PFSK-1 (cell line): ENCODE measurements at regions not wholly inside any gene's neighbourhood (a gene's known extent, or its start where the extent isn't known, plus 50 kb on each side); places are given as distances from the start of the nearest gene placed in this dataset.

ENCODE experiments used
- FOXP2 ChIP-seq: optimal IDR thresholded peaks from 2 replicates; pipeline ENCODE3; 2011; ENCODE audit warnings: borderline replicate concordance, control low read depth, inconsistent platforms; ENCODE audit not compliant: insufficient read depth; ENCODE audit errors: extremely low read length, extremely low read depth
- POLR2AphosphoS5 ChIP-seq: IDR thresholded peaks from 2 replicates; pipeline ENCODE4 v1.6.1; 2012; ENCODE audit warnings: low read depth, mild to moderate bottlenecking, control low read depth, low read length, moderate library complexity
- REST ChIP-seq, 2 experiments: IDR thresholded peaks; 2 replicates each; pipeline versions ENCODE4 v1.6.1 to v1.8.0; 2011 to 2012; ENCODE audit warnings: low read depth in 2 of 2, low read length in 2 of 2, control low read depth in 1 of 2, inconsistent platforms in 1 of 2, mild to moderate bottlenecking in 1 of 2, moderate library complexity in 1 of 2; ENCODE audit not compliant: insufficient read depth in 1 of 2
- SIN3A ChIP-seq: IDR thresholded peaks from 2 replicates; pipeline ENCODE4 v1.6.1; 2012; ENCODE audit warnings: mild to moderate bottlenecking, low read length, moderate library complexity, borderline replicate concordance; ENCODE audit not compliant: insufficient read depth
- TAF1 ChIP-seq: IDR thresholded peaks from 2 replicates; pipeline ENCODE4 v1.6.1; 2012; ENCODE audit warnings: low read length, control low read depth, borderline replicate concordance; ENCODE audit not compliant: insufficient read depth

DNA sequence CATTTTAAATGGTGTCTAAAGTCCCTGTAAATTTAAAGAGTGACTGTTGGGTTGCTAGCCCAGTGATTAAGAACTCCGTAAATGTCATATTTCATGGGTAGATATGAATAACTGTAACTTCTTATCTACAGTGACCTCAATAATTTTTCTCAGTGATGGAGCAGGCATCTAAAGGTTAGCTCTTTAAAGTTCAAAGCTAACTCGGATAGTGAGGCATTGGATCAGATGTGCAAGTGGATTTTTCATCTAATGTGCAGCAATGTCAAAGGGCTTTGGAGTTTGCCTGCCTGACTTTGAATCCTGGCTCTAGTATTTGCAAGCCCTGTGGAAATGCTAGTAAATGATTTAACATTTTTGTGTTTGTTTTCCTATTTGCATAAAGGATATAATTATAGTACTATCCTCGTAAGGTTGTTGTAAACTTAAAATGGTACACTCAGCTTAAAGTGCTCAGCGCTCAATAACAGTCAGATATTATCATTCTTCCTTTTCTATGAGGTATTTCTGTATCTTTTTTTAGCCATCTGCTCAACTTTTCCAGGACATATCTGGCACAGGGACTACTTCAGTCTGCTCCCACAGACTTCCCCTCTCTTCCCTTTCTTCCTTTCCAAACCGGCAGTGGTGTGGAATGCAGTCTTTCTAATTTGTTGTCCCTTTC, 163.7 kb upstream of the ELL2 start:
- no peak for TF ChIP-seq FOXP2
- TF ChIP-seq REST (IDR thresholded peaks at IDR 0.05; ENCODE audit: insufficient read depth in 1 of 2, low read depth in 2 of 2, low read length in 2 of 2) = no peak
- no peak for TF ChIP-seq TAF1
- TF ChIP-seq POLR2AphosphoS5 = no peak
- TF ChIP-seq SIN3A = no peak
